ENCODE measurements at regions not wholly inside any gene's neighbourhood (a gene's known extent, or its start where the extent isn't known, plus 50 kb on each side); places are given as distances from the start of the nearest gene placed in this dataset.

- TF ChIP-seq POLR2AphosphoS5 (IDR thresholded peaks at IDR 0.05; ENCODE audit: low read depth, low read length) (no peak), REST (IDR thresholded peaks at IDR 0.05; ENCODE audit: insufficient read depth in 1 of 2, low read depth in 2 of 2, low read length in 2 of 2) (no peak), TAF1 (IDR thresholded peaks at IDR 0.05; ENCODE audit: borderline replicate concordance, insufficient read depth, low read length) (no peak), SIN3A (IDR thresholded peaks at IDR 0.05; ENCODE audit: borderline replicate concordance, insufficient read depth, low read length) (no peak)
Measured at GRCh38 chr20:2220298-2220697, 75.5 kb upstream of the TGM3 start.
